ENCODE measurements at regions not wholly inside any gene's neighbourhood (a gene's known extent, or its start where the extent isn't known, plus 50 kb on each side); places are given as distances from the start of the nearest gene placed in this dataset.

- TF ChIP-seq EZH2phosphoT487 (IDR thresholded peaks at IDR 0.05; ENCODE audit: borderline replicate concordance) (no peak), CTCF (conservative IDR thresholded peaks at IDR 0.05; ENCODE audit: low read length) (no peak)
- no peak overlapping the region for H3K4me3 ChIP-seq (ENCODE audit: low read length, poor library complexity, severe bottlenecking)
- H3K9me3 ChIP-seq (ENCODE audit: insufficient read depth, low read depth, low read length), result no peaks in the 10 kb centered on the region; the same call in 1 of the 2 replicates
- no peak overlapping the region for H3K9ac ChIP-seq (ENCODE audit: low read depth, low read length, poor library complexity, severe bottlenecking)
- no peaks in the 10 kb centered on the region for H3F3A ChIP-seq (ENCODE audit: low read depth)
- no peaks in the 10 kb centered on the region for H3K79me2 ChIP-seq (ENCODE audit: insufficient read depth, low read length)
- H3K9me2 ChIP-seq (replicated peaks; ENCODE audit: low read depth, low read length), result no peaks in the 10 kb centered on the region
- H3K36me3 ChIP-seq (ENCODE audit: insufficient read depth, low read length), result no peaks in the 10 kb centered on the region
- no peak overlapping the region for H2AFZ ChIP-seq (ENCODE audit: low read length)
- H3K4me2 ChIP-seq (ENCODE audit: low read depth, low read length, poor library complexity, severe bottlenecking), result no peak overlapping the region
- H3K4me1 ChIP-seq (ENCODE audit: insufficient read depth, low read length, poor library complexity, severe bottlenecking), result no peaks in the 10 kb centered on the region
- H4K20me1 ChIP-seq (ENCODE audit: insufficient read depth, low read length, poor library complexity, severe bottlenecking), result no peaks in the 10 kb centered on the region
- H3K27me3 ChIP-seq (ENCODE audit: insufficient read depth, low read length, poor library complexity, severe bottlenecking), result no peaks in the 10 kb centered on the region
Measured at GRCh38 chr11:71095294-71095850, 157.0 kb downstream of the SHANK2 start.

- TF ChIP-seq CTCF (conservative IDR thresholded peaks at IDR 0.05; ENCODE audit: low read length), result no peak
- no peak for TF ChIP-seq EZH2phosphoT487 (IDR thresholded peaks at IDR 0.05; ENCODE audit: borderline replicate concordance)
- no peaks in the 10 kb centered on the region for H3K27me3 ChIP-seq (ENCODE audit: insufficient read depth, low read length, poor library complexity, severe bottlenecking)
- no peaks in the 10 kb centered on the region for H3K9me2 ChIP-seq (replicated peaks; ENCODE audit: low read depth, low read length)
- H3K9me3 ChIP-seq (ENCODE audit: insufficient read depth, low read depth, low read length), result peaks cover 2% of the 10 kb centered on the region; the same call in 1 of the 2 replicates
- H3K4me1 ChIP-seq (ENCODE audit: insufficient read depth, low read length, poor library complexity, severe bottlenecking), result no peaks in the 10 kb centered on the region
- no peak overlapping the region for H3K4me3 ChIP-seq (ENCODE audit: low read length, poor library complexity, severe bottlenecking)
- no peaks in the 10 kb centered on the region for H4K20me1 ChIP-seq (ENCODE audit: insufficient read depth, low read length, poor library complexity, severe bottlenecking)
- H3K4me2 ChIP-seq (ENCODE audit: low read depth, low read length, poor library complexity, severe bottlenecking), result no peak overlapping the region
- no peak overlapping the region for H3K9ac ChIP-seq (ENCODE audit: low read depth, low read length, poor library complexity, severe bottlenecking)
- no peak overlapping the region for H2AFZ ChIP-seq (ENCODE audit: low read length)
- no peaks in the 10 kb centered on the region for H3K36me3 ChIP-seq (ENCODE audit: insufficient read depth, low read length)
- H3F3A ChIP-seq (ENCODE audit: low read depth), result no peaks in the 10 kb centered on the region
- H3K79me2 ChIP-seq (ENCODE audit: insufficient read depth, low read length), result no peaks in the 10 kb centered on the region
Measured at GRCh38 chr11:71094296-71095077, 157.9 kb downstream of the SHANK2 start.

- Histone ChIP-seq H3K4me3 (ENCODE audit: low read length, poor library complexity, severe bottlenecking) (no peak overlapping the region), H3K9ac (ENCODE audit: low read depth, low read length, poor library complexity, severe bottlenecking) (no peak overlapping the region), H3F3A (ENCODE audit: low read depth) (no peaks in the 10 kb centered on the region), H3K79me2 (ENCODE audit: insufficient read depth, low read length) (no peaks in the 10 kb centered on the region), H3K9me3 (ENCODE audit: insufficient read depth, low read depth, low read length) (peaks cover 6% of the 10 kb centered on the region; the same call in 1 of the 2 replicates), H3K27me3 (ENCODE audit: insufficient read depth, low read length, poor library complexity, severe bottlenecking) (no peaks in the 10 kb centered on the region), H4K20me1 (ENCODE audit: insufficient read depth, low read length, poor library complexity, severe bottlenecking) (no peaks in the 10 kb centered on the region), H3K36me3 (ENCODE audit: insufficient read depth, low read length) (no peaks in the 10 kb centered on the region), H3K4me2 (ENCODE audit: low read depth, low read length, poor library complexity, severe bottlenecking) (no peak overlapping the region), H2AFZ (ENCODE audit: low read length) (no peak overlapping the region), H3K4me1 (ENCODE audit: insufficient read depth, low read length, poor library complexity, severe bottlenecking) (no peaks in the 10 kb centered on the region), H3K9me2 (replicated peaks; ENCODE audit: low read depth, low read length) (no peaks in the 10 kb centered on the region)
- TF ChIP-seq CTCF (conservative IDR thresholded peaks at IDR 0.05; ENCODE audit: low read length) (no peak), EZH2phosphoT487 (IDR thresholded peaks at IDR 0.05; ENCODE audit: borderline replicate concordance) (no peak)
Measured at GRCh38 chr11:71093783-71094182, 158.6 kb downstream of the SHANK2 start.
